ENCODE measurements at regions not wholly inside any gene's neighbourhood (a gene's known extent, or its start where the extent isn't known, plus 50 kb on each side); places are given as distances from the start of the nearest gene placed in this dataset.
"Not testable (repeated sequence)": the region's sequence is repeated elsewhere in the genome, so short reads cannot be mapped to it uniquely, and the experiment has no call there.

DNA sequence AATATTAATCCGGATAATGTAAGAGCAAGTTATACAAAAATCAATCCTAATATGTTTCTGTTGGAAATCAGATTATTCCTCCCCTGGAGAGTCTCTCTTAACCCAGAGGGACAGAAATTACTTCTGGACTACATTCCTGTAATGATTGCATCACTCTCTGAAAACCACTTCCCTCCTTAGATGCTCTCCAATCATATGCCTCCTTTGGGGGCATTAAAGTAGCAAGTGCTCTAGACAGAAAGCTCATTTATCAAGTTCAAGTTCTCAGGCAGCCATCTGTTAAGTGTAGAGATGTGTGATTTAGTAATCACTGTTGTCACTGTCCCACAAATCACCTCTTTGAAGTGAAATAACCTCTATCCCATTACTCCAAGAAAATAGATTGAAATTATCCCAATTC is 247.1 kb downstream of the SLCO4C1 start:
- peak; percentile 12 for DNase-seq (ENCODE audit: low read depth)

DNA sequence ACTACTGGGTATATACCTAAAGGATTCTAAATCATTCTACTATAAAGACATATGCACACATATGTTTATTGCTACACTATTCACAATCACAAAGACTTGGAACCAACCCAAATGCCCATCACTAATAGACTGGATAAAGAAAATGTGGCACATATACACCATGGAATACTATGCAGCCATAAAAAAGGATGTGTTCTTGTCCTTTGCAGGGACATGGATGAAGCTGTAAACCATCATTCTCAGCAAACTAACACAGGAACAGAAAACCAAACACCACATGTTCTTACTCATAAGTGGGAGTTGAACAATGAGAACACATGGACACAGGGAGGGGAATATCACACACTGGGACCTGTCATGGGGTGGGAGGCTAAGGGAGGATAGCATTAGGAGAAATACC is 249.0 kb downstream of the SLCO4C1 start:
- not testable (repeated sequence) for DNase-seq (ENCODE audit: low read depth)

DNA sequence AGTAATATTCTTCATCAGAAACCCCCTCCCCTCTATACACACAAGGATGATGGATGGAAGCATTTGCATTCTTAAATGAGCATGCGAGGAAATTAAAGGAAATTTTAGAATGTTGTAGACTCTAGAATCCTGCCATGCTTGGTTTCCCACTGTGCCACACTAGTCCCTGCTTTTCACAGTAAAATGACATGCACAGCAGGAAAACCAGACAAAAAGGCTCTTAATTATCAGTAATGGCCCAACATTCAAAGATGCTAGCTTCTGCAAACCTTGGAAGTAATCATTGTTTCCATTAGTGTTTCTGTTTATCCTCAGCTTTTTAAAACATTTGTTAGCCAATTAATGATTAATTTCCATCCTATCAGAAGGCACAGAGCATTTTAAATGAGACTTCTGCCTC is 255.8 kb downstream of the SLCO4C1 start:
- DNase-seq (ENCODE audit: low read depth), result no peak

DNA sequence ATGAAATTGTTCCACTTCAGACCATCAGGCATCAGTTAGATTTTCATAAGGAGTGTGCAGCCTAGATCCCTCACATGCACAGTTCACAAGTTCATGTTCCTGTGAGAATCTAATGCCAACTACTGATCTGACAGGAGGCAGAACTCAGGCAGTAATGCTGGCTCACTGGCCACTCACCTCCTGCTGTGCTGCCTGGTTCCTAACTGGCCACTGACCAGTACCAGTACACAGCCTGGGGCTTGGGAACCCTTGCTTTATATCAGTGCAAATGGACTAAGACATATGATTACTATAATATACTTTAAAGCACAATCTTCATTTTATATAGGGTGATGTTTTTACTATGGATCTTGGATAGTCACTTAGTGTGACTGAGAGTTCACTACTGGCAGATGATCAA is 259.2 kb downstream of the SLCO4C1 start:
- DNase-seq (ENCODE audit: low read depth), result peak; percentile 13

DNA sequence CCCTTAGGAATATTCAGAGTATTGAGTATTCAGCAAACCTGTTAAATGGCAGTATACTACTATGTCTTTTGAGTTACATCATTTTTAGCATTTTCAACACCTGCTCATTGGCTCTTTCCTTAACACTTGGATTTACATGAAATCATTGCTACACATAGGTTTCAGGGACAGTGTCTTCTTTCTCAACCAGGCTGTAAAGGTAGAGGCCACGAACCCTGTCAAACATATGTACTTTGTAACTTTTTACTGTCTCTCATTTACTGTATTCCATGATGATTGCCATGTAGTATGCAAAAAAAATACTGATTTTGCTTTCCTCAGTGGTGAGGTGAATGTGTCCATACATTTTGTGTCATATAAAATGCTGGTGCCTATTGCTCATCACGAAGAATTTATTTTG is 264.4 kb downstream of the SLCO4C1 start:
- no peak for DNase-seq (ENCODE audit: low read depth)

DNA sequence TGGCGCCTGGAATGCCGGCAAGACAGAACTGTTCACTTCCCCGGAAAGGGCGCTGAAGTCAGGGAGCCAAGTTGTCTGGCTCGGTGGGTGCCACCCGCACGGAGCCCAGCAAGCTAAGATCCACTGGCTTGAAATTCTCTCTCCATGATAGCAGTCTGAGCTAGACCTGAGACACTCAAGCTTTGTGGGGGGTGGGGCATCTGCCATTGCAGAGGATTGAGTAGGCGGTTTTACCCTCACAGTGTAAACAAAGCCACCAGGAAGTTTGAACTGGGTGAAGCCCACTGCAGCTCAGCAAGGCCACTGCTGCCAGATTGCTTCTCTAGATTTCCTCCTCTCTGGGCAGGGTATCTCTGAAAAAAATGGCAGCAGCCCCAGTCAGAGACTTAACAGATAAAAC is 277.4 kb downstream of the SLCO4C1 start:
- no peak for DNase-seq (ENCODE audit: low read depth)

DNA sequence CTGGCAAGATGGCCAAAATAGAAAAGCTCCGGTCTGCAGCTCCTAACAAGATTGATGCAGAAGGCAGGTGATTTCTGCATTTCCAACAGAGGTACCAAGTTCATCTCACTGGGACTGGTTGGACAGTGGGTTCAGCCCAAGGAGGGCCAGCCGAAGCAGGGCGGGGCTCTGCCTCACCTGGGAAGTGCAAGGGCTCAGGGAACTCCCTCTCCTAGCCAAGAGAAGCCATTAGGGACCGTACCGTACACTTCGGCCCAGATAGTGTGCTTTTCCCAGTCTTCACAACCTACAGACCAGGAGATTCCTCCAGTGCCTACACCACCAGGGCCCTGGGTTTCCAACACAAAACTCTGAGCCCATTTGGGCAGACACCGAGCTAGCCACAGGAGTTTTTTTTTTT is 277.8 kb downstream of the SLCO4C1 start:
- DNase-seq (ENCODE audit: low read depth), result no peak

DNA sequence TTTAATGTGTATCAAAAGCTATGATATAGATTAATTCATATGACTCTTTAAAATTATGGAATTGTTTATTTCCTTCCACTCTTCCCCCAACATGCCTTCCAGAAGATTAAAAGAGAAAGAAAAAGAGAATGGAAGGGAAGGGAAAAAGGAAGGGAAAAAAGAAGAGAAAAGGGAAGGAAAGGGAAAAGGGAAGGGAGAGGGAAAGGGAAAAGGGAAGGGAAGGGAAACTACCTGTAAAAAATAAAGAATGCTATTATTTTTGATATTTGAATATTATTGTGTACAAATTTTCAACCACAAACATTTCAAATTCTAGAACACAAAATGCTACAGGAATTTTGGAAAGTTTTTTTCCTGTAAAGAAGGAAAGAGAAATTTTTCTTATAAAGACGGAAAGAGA is 281.7 kb downstream of the SLCO4C1 start:
- no peak for DNase-seq (ENCODE audit: low read depth)

DNA sequence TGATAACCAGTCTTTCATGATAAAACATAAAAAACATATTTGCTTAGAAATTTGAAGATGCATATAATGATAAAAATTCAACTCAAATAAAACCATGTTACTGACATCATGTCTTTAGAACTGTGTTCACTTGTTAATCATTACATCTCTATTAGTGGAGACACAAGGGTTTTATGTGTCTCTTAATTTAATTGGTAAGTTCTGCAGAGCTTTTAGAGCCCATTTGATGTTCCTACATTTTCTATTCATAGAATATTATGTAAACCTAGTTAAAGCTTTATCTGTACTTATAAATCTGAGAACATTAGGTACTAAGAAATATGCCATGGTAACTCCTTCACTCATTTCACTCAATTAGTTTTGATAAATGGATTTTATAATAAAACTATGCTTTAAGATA is 285.4 kb downstream of the SLCO4C1 start:
- DNase-seq (ENCODE audit: low read depth), result no peak

DNA sequence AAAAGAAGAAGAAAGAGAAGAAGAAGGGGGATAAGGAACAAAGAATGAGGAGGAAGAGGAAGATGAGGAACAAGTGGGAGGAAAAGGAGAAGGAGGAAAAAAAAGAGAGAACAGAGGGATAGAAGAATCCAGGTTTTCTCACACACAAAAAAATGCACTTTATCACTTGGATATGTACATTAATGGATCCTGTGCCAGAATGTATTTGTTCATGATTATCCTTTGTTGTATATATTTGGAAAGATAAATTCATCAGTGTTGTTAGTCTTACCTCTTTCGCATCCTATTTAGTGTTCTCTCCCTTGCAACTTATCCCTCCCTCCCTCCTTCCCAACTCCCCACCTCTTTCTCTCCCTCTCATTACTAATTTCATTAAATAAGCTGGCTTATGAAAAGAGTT is 298.8 kb downstream of the SLCO4C1 start:
- no peak for DNase-seq (ENCODE audit: low read depth)

DNA sequence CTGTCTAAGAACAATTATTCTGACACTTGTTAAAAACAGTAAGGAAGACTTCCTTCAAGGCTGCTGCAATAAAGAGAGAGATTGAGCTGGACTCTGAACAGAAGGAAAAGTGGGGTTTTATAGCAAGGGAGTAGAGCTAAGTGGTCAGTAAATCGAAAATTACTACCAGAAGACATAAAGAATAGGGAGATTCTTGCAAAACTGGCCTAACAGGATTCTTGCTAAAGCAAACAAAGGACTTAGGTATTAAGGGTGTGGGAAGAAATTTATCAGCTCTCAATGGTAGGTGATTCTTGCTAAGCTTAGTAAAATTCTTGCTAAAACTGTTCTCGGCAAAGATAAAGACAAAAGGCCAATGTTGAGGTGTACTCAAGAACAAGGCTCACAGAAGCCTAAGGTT is 300.5 kb downstream of the SLCO4C1 start:
- DNase-seq (ENCODE audit: low read depth), result no peak

DNA sequence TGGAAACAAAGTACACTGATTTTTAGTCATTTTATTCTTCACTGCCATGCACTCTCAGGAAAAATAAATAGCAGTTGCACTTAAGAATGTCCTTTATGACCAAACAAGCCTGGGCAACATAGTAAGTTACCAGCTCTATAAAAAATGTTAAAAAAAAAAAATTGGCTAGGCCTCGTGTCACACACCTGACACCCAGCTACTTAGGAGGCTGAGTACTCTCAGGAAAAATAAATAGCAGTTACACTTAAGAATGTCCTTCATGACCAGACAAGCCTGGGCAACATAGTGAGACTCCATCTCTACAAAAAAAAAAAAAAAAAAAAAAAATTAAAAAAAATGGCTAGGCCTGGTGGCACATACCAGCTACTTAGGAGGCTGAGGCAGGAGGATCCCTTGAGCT is 304.6 kb downstream of the SLCO4C1 start:
- no peak for DNase-seq (ENCODE audit: low read depth)

DNA sequence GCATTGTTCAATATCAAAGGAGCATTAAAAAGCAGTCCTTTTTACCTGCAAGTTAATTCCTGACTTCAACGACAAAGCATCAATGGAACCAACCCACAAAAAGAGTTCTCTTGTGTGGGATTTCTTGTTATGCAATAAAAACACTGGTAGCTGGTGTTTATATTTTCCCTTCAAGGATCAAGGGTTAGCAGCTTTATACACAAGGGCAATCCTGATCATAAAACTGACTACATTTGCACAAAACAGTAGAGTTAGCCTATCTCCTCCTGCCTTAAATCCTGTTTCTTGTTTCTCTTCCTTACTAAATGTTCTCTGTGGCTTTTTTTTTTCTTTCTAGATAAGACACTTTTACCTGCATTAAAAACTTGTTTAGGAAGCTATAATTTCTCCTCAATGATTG is 306.4 kb downstream of the SLCO4C1 start:
- no peak for DNase-seq (ENCODE audit: low read depth)

DNA sequence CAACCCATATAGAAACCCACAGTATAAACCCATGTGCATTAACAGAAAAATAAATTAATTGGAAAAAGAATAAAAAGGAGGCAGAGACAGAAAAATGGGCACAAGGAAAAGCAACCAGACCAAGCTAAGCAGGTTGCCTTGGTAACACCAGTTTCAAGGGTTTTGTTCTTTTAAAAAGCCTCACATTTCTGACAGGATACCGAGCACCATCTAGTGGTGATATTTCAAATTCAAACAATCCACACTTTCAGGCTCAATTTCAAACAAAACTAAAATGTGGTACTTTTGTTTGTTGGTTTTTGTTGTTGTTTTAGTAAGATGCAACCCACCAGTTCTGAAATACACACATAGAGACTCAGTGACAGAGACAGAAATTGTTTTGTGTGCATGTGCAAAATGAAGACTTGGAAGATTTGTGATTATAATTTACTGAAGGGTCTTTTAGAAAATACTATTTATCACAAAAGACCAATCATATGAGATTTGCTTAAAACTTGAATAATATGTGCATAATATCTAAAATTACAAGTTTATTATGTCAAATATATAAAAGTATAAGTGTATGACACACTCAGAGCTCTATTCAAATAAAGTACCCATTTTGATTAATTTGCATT is 318.2 kb downstream of the SLCO4C1 start:
- peak; percentile 52 for DNase-seq (ENCODE audit: low read depth)

DNA sequence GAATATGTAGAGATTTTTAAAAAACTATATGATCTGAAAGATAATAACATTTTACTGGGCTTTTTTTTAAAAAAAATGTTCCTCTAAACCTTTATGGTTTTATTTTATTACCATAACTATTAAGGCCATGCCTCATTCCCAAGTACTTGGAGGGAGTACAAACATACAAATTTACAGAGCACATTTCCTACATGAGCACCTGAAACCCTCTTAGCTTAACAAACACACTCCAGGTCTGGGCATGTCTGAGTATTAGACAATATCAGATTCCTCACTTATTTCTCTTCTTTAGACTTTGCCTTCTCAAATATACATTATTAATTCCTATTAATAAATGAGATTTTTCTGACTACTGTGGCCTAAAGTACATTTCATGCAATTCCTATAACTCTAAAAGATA is 319.2 kb downstream of the SLCO4C1 start:
- DNase-seq (ENCODE audit: low read depth), result no peak

DNA sequence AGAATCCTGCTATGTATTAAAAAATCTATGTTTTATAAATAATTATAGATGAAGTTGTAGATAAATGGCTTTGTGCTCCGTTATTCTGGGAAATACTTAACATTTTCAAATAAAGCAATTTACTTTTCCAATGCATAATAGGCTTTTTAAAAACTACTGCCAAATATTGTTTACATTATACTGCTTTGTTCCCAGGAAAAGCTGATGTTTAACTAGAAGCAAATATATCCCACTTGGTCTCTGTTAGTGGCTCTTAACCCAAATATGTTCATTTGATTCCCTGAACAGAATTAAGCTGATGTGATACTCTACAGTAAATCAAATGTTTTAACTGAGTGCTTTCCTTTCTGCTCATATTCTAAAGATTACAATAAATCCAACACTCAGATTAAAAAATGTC is 326.3 kb downstream of the SLCO4C1 start:
- DNase-seq (ENCODE audit: low read depth), result no peak

DNA sequence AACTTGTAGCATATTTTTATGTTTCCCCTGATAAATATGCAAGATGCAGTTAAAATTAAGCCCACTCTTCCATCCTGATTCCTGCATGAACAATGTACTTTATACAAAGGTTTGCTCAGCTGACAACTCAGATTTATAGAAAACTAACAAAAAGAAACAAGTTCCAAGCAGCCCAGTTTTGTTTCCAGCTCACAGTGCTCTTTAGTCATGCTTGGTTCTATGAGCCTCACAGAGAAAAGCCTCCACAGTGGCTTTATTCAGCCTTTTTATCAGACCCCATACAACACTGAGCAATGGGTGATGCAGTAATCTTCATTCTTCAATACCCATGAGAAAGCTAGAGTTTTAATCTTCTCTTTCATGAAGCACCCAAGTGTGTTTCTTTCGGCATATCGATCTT is 329.6 kb downstream of the SLCO4C1 start:
- no peak for DNase-seq (ENCODE audit: low read depth)

DNA sequence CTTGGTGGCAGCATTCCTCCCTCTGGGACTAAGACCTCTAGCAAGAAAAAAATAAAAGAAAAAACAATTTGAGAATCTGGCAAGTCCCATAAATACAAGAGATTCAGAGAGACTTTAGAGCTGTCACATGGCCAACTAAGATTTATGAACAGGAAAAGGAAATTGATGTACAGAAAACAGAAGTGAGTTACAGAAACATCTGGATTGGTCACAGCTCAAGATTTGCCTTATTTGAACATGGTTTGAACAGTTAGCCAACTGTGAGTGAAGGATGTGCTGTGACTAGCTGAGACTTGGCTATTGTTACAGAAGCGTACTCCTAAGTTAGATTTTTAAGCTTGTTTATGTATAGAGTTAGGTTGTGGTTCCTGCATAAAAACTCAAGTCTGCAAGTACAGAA is 340.2 kb downstream of the SLCO4C1 start:
- DNase-seq (ENCODE audit: low read depth), result no peak

DNA sequence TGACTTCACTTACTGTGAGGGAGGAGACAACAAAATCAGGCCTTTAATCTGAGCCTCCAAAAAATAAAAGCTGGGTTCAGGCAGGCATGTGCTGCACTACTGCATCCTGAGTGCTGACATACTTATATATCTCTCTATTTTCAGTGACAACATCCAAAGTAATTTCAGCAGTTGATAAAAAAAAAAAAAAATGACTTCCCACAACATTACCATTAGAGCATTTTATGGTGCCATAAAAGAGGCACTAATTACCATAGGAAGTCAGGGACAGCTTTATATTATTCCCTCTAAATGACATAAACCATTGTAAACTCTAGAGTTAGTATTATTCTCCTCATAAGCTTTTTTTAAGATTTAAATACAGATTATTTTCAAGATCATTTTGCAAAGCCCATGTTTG is 346.1 kb downstream of the SLCO4C1 start:
- no peak for DNase-seq (ENCODE audit: low read depth)

DNA sequence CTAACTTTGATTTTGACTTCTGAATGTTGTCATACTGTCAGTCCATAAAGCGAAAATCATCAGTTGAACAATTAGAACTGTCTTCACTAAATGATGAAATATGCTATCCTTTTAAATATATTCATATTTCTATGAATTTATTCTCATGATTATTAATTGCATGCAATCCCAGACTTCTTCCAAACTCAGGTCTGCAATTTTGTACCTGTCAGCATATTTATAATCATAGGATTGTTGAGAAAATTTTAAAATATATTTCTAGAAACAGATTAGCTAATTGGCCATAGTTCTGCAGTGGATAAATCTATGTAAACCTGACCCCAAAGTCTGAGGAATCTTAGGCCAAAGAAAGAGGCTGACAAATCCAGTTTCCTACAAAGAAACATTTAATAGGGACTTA is 347.5 kb downstream of the SLCO4C1 start:
- DNase-seq (ENCODE audit: low read depth), result no peak

DNA sequence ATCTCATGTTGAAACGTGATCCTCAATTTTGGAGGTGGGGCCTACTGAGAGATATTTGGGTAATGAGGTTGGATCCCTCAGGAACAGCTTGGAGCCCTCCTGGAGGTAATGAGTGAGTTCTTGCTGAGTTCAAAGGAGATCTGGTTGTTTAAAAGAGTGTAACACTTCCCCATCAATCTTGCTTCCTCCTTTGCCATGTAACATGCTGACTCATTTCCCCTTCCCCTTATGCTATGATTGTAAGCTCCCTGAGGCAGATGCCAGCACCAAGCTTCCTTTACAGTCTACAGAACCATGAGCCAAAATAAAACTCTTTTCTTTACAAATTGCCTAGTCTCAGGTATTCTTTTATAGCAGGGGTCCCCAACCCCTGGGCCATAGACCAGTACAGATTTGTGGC is 352.3 kb downstream of the SLCO4C1 start:
- DNase-seq (ENCODE audit: low read depth), result peak; percentile 15

DNA sequence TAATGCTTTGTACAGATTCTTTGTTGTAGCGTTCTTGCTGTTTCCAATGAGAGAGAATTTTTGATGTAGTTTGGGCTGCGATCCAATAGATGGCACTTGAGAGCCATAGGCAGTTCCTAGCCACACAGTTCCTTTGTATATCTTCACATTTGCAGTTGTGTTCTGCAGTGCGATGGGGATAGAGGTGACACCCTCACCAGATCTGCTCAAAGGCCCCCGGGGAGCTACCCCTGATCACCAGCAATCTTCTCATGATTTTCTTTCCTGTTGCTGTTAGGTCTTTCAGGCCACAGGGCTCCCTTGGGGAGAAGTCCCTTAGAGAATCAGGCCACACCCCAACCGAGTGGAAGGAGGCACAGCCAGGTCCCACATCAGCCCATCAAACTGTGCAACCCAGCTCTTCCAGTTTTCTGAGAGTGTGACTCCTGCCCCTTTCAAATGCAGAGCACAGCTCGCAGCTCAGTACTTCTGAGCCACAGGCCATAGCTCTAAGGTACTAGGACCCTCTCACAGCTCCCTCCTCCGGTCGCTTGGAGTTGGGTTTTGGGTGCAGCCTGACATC is 353.7 kb downstream of the SLCO4C1 start:
- peak; percentile 24 for DNase-seq (ENCODE audit: low read depth)

DNA sequence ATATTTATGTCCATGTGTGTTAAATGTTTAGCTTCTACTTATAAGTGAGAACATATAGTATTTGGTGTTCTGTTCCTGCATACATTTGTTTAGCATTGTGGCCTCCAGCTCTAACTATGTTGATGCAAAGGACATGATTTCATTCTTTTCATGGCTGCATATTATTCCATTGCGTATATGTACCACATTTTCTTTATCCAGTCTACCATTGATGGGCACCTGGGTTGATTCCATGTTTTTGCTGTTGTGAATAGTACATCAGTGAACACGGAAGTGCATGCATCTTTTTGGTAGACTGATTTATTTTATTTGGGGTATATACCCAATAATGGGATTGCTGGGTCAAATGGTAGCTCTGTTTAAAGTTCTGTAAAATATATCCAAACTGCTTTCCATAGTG is 359.0 kb downstream of the SLCO4C1 start:
- DNase-seq (ENCODE audit: low read depth), result no peak

DNA sequence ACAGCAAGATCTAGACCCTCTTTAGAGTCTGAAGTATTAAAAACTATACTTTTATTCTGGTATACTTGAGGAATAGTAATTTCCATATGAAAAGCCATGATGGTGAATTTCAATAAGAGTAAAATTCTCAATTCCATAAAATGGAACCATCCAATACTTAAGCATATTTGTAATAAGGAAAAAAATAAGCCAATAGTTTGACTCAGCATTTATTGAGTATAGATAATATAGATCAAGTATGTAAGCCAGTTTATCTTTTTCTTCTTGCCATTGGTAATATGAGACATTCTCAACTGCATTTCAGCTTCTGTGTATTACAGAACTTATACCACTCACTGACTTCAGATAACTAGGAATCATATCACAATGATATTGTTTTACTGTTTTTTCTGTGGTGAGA is 361.0 kb downstream of the SLCO4C1 start:
- DNase-seq (ENCODE audit: low read depth), result no peak

DNA sequence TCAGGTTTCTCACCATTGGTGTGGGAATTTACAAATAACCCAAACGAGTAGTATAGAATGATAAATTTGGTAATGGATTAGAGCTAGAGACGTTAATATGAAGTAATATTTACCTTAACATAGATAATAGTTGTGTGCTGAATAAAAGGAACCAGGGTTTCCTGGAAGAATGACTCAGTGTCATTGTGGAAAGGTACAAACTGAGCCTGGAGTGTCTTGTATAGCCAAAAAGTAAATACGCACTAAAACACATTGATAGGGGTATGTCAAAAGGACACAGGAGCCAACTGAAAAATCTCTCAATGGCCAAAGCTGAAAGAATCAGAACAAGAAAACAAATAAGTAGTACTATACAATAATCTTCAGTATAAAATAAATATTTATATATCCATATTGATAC is 363.5 kb downstream of the SLCO4C1 start:
- no peak for DNase-seq (ENCODE audit: low read depth)

Measured in iris pigment epithelial cell (primary cell).